ENCODE measurements at regions not wholly inside any gene's neighbourhood (a gene's known extent, or its start where the extent isn't known, plus 50 kb on each side); places are given as distances from the start of the nearest gene placed in this dataset.

DNA sequence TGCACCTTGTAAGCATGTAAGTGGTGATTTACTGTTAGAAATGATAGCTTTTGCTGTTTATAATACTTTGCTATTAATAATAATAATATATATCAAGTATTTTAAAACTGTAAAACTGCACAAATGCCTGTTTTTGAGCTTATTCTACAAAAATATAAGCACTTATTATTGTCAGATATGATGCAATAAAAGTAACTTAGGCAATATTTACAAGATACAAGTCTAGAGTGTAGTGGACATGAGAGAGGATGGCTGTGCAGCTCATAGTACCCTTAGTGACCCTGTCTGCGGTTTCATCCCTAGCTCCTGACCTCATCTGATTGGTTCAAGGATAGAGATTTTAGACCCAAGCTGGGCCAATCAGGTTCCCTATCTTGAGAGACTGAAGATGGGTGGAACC is 178.4 kb downstream of the MTX2 start:
- TF ChIP-seq, protein P1, sequence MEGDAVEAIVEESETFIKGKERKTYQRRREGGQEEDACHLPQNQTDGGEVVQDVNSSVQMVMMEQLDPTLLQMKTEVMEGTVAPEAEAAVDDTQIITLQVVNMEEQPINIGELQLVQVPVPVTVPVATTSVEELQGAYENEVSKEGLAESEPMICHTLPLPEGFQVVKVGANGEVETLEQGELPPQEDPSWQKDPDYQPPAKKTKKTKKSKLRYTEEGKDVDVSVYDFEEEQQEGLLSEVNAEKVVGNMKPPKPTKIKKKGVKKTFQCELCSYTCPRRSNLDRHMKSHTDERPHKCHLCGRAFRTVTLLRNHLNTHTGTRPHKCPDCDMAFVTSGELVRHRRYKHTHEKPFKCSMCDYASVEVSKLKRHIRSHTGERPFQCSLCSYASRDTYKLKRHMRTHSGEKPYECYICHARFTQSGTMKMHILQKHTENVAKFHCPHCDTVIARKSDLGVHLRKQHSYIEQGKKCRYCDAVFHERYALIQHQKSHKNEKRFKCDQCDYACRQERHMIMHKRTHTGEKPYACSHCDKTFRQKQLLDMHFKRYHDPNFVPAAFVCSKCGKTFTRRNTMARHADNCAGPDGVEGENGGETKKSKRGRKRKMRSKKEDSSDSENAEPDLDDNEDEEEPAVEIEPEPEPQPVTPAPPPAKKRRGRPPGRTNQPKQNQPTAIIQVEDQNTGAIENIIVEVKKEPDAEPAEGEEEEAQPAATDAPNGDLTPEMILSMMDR (conservative IDR thresholded peaks at IDR 0.05; ENCODE audit: low read depth, low read length), result no peak
- TF ChIP-seq EZH2 (IDR thresholded peaks at IDR 0.05; ENCODE audit: borderline replicate concordance, low read depth, low read length, poor library complexity, severe bottlenecking), result no peak
